Cardiac septum (tissue), 1 donor: ENCODE measurements at regions not wholly inside any gene's neighbourhood (a gene's known extent, or its start where the extent isn't known, plus 50 kb on each side); places are given as distances from the start of the nearest gene placed in this dataset.

ENCODE experiments used
- DNase-seq: peaks from one replicate; pipeline ENCODE4 v3.0.0-alpha.2; 2020; ENCODE audit warnings: low spot score
- intact Hi-C: fragments of 100-400 bp; cut with DNase I; formaldehyde crosslinking; loops from one replicate; pipeline ENCODE4 v1.14.0; 2022
- donor health status: DM: no; HTN: no; CAD: no.

- intact Hi-C loops: no loop called here
- DNase-seq: no peak
Observed at GRCh38 chr7:91323626-91324158, 59.5 kb downstream of the FZD1 start.

DNA sequence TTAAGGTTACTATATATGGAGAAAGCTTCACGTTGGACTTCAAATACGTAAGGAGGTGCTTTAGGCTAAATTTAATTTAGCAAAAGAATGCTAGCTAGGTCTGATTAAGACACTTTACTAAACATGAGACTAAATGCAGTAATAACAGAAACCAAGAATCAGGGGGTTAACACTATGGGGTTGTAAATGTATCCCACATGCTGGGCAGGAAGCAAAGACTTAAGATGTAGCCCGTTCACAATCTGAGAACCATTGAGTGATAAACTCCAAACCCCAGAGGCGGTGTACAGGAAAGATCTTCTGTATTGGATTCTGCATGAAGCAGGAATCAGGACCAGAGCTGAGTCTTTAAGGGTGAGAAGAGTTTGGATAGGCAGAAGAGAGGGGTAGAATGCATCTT is 60.4 kb downstream of the FZD1 start:
- intact Hi-C loops: no loop called here
- no peak for DNase-seq

- intact Hi-C loops: no loop called here
- DNase-seq: no peak
Observed at GRCh38 chr7:91325726-91326125, 61.5 kb downstream of the FZD1 start.

DNA sequence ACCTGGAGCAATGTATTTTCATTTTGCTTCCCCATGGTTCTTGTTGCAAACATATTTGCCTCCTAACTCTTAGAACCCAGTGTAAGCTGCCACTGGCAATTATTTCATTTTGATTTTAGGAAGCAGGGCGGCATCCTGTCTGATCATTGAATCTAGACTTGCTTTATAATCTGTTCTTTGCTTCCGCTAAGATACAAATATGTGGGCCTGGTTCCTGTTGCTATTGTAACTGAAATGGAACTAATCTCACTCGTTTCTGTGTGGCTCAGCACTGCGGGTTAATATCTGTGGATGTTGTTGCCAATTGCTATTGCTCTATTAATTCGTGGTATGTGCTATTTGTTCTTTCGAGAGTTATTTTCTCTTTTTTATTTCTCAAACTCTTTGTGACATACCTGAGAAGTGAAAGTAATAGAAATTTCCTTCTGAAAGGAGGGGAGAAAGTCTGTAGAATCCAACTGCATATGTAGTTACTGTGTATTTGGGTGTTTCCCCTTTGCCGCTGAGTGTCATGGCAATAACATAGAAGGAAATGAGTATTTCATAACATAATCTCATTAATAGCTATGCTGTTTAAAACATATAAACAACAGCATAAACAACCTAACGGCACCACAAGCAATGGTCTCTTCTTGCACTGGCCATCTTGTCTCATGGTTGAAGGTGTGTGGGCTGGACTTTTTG is 62.4 kb downstream of the FZD1 start:
- no peak for DNase-seq
- intact Hi-C loops: no loop called here

GRCh38 chr7:91327346-91327745 is 63.1 kb downstream of the FZD1 start:
- intact Hi-C loops: no loop called here

DNA sequence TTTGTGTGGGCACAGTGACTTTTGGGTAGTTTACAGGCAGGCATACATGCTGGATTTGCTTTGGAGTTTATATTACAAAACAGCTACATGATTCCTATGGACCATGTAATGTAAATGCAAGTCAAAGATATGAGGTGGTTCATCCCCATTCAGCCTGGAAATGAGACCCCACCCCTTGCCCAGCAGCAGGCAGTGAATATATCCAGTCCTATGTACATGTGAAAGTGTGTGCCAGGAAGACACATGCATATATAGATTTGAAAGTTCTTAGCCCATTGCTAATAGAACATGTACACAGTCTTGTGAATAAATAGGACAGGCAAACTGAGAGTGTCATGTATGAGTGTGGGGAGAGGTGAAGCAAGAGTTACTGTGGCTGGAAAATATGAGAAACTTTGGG is 65.3 kb downstream of the FZD1 start:
- DNase-seq: no peak
- intact Hi-C loops: no loop called here

More at GRCh38 chr7:91327346-91327745, 63.1 kb downstream of the FZD1 start:
- no peak for DNase-seq

DNA sequence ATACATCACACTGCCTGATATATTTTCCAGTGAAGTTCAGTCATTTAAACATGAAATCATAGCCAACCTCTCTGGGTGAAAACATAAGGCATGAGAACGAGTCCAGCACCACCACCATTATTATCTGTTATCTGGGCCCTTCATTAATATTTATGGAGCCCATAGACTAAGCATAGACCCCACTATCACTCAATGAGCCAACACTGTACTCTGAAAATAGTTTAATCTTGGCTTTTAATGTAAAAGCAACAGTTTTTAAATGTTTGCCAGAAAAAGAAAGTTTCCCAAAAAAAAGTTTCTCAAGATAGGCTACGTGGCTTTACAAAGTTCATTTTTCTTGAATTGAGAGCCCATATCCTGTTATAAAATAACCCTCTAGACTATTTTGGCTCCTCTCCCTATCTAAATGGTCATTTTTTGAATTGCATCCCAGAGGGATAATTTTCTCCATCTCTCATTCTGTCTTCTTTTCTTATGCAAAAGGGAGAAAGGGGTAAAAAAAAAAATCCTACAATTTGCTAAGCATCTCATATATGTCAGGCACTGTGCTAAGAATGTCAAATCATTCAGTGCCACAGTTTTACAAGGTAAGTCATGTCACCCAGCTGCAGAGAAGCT is 66.1 kb downstream of the FZD1 start:
- intact Hi-C loops: no loop called here
- no peak for DNase-seq

DNA sequence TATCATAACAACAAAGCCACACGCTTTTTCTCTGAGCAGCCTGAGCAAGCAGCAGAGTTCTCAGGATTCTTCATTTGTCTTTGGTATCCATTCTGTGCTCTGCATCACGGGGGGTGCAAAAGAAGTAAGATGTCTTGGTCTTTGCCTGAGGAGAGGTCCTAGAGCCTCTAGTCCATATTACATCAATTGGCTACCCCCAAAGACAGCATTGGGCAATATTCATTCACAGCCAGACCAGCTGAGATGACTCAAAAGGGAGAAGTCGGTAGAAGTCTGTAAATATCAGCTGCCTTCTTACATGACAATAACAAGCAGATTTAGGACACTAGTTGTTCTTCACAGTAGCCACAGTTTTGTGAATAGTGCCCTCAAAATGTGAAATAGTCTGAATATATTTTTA is 66.6 kb downstream of the FZD1 start:
- no peak for DNase-seq
- intact Hi-C loops: no loop called here

DNA sequence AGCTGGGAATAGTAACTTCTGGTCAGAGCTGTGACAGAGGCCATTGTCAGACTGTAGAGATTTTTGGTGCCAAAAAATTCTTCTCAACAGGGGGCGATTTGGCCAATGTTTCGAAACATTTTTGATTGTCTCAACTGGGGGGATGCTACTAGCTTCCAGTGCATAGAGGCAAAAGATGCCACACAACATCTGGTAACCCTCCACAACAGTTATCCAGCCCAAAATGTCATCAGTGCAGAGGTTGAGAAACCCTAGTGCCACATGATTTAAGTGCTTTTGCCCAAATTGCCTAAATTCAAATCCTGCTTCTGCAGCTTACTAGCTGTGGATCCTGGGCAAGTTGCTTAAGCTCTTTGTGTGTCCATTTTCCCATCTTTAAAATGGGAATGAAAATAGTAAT is 71.9 kb downstream of the FZD1 start:
- intact Hi-C loops: no loop called here

DNA sequence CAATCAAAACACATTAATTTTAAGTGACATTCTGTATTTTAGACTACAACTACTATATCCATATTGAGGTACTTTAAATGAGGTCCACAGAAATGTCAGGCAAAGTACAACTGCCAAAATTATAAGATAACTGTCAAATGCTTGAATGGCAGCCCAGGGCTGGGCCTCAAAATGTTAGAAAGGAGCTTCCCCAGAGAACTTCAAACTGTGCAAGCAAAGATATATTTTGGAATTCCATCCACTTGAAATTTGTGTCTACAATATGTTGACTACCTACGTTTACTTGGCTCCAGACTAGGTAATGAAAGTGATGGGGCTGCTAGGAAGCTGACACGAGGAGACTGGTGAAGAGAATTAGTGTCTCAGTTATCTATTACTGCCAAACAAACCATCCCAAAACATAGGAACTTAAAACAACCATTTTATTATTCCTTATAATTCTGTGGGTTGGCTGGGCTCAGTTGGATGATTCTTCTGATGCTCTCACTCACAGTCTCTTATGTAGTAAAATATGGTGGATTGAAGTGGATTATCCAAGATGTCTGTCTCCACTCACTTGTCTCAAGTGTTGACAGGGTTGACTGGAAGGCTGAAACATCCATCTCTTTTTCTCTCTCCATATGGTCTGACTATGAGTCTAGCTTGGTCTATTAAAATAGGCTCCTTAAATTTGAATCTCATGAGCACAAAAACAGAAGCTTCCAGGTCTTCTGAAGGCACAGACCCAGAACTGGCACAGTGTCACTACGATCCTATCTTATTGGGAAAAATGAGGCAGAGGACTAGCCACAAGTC is 74.2 kb downstream of the FZD1 start:
- intact Hi-C loops: no loop called here
- no peak for DNase-seq

More for the DNA sequence above, 71.9 kb downstream of the FZD1 start:
- DNase-seq: no peak

DNA sequence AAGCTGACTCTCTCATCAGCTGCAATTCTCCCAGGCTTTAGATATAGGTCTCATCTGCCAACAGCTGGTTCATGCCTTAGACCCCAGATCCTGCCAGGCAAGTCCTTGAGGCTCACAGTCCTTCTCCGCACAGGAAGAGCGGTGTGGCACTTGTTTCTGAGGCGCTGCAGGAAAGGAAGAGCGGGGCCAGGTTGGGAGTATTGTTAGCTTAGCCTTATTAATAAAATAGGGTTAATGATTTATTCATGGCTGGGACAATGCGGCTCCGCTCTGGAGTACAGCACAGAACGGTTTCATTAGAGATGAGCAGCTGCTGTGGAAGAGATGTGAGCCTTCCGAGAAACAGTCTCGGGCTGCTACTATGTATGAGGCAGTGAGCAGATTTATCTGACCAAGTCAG is 78.1 kb downstream of the FZD1 start:
- no peak for DNase-seq
- intact Hi-C loops: no loop called here

GRCh38 chr7:91343420-91343960 is 79.3 kb downstream of the FZD1 start:
- intact Hi-C loops: no loop called here

DNA sequence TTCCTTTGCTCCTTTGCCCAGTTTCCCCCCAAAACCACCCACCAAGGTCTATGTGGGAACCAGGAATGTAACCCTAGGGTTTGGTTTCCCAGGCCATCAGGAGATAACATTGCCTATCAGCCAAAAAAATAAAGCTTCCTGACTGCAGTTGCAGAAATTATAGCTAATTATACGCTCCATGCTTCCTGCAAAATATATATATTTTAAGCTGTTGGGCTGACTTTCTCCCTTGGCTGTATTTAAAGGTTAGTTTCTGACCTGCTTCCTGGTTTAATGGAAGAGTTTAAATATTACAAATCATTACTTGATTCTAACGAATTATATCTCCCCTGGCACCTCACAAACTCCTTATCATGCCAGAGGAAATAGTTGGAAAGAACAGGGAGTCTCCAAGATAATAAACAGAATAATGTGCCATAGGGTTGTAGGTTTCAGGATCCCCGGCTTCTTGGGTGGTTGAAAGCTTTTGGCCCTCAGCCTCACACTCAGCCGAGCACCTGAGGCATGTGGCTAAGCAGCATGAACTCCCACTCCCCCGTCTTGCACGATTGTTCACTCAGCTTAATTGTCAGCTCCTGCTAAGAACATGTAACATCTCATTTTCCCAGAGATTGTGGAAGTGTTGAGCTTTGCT is 79.9 kb downstream of the FZD1 start:
- DNase-seq: no peak
- intact Hi-C loops: no loop called here

More at GRCh38 chr7:91343420-91343960, 79.3 kb downstream of the FZD1 start:
- no peak for DNase-seq

DNA sequence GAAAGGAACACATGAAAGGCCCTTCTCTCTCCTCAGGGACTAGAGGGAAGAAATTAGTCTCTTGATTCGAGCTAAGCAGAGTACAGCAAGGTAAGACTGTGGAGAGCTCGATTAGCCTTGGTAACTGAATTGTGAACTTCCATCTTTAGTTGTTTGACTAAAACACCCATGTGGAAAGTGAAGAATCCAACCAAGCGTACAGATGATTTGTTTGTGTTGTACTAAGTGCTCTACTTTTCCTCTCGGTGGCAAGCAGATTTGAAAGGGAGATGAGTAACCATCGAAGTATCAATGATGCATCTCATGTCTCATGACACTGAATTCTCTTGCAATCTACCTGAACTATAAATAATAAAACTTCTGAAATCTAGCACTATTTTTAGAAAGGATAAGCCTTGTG is 80.7 kb downstream of the FZD1 start:
- no peak for DNase-seq
- intact Hi-C loops: no loop called here

DNA sequence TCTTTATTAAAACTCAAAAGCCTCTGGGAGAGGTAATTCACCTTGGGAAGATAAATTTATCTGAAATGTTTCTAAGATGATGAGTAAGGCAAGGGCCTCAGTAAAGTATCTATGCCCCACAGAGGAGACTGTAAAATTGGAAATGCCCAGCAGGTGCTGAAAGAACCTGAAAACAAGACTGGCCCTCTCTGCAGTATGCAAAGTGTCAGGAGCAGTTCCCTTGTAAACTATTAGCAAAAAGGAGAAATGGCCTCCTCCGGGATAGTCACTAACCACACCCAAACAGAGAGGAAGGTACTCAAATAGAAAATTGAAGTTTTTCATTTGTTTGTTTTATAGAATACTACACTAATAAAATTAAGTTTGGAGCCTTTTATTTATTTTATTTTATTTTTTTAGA is 81.2 kb downstream of the FZD1 start:
- intact Hi-C loops: no loop called here
- no peak for DNase-seq

DNA sequence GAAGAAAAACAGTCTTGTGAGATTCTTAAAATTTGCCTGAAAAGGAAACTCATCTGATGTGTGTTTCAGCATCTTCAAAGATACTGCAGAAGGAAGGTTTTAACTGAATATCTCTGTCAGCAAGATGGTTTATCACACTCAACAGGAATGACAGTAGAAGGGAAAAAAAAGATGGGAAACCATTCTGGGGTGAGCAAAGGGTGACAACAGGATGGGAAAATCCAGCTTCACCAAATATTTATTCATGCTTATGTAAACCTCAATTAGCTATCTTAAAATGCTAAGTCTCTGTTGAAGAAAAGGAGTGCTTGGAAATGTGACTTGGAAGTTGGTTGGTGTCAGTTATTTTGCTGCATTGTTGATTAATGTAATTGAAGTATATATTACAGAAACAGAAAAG is 82.2 kb downstream of the FZD1 start:
- intact Hi-C loops: no loop called here

GRCh38 chr7:91347290-91347689 is 83.1 kb downstream of the FZD1 start:
- intact Hi-C loops: no loop called here
- DNase-seq: no peak

More for the DNA sequence above, 82.2 kb downstream of the FZD1 start:
- no peak for DNase-seq

DNA sequence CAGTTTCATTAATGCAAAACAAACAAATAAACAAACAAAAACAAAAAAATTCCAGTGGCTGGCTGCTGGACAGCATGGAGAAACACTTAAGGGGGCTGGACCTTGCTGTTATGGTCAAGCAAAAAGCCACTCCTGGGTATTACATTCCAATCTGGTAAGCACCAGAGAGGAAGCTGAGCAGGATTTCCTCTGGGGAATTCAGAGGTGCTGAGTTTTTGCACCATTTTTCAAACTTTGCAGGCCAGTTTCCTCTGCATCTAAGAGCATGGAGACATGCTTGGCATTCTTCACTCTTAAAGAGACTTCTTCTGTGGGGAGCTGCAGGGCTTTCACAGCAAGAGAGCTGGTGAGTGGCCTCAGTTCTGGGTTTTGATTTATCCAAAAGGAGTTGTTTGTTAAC is 84.5 kb downstream of the FZD1 start:
- no peak for DNase-seq
- intact Hi-C loops: no loop called here

GRCh38 chr7:91351374-91351773 is 87.1 kb downstream of the FZD1 start:
- intact Hi-C loops: no loop called here
- DNase-seq: no peak

DNA sequence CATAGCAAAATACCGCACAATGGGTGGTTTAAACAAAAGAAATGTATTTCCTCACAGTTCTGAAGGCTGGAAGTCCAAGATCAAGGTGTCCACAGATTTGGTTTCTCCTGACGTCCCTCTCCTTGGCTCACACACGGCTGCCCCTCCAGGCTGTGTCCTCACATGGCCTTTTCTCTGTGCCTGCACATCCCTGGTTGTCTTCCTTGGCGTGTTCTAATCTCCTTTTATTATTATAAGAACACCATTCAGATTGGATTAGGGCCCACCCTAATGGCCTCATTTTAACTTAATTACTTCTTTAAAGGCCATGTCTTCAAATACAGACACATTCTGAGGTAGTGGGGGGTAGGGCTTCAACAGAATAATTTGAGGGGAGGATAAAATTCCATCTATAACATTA is 87.9 kb downstream of the FZD1 start:
- intact Hi-C loops: no loop called here

More for the DNA sequence above, 87.9 kb downstream of the FZD1 start:
- no peak for DNase-seq
